BE2C (cell line): ENCODE measurements at regions not wholly inside any gene's neighbourhood (a gene's known extent, or its start where the extent isn't known, plus 50 kb on each side); places are given as distances from the start of the nearest gene placed in this dataset.
"Not testable (repeated sequence)": the region's sequence is repeated elsewhere in the genome, so short reads cannot be mapped to it uniquely, and the experiment has no call there.

Experiments used
- DNase-seq: peaks from one replicate; pipeline ENCODE4 v3.0.0-alpha.2; 2020
- H3K27me3 ChIP-seq: fragments of 250-450 bp; sonication (Bioruptor Pico); 2 replicates; pipeline ENCODE4 v1.5.1; 2020; ENCODE audit warnings: mild to moderate bottlenecking
- H3K36me3 ChIP-seq: fragments of 250-450 bp; sonication (Bioruptor Pico); 2 replicates; pipeline ENCODE4 v1.5.1; 2020; ENCODE audit warnings: mild to moderate bottlenecking
- H3K4me1 ChIP-seq: fragments of 250-450 bp; sonication (Bioruptor Pico); 2 replicates; pipeline ENCODE4 v1.5.1; 2020
- H3K4me3 ChIP-seq: 2 replicates; pipeline ENCODE4 v1.5.1; 2011; ENCODE audit warnings: low read depth, low read length
- H3K9me3 ChIP-seq: fragments of 250-450 bp; sonication (Bioruptor Pico); 2 replicates; pipeline ENCODE4 v1.5.1; 2020
- CTCF ChIP-seq: IDR thresholded peaks from 2 replicates; pipeline ENCODE4 v1.5.1; 2012; ENCODE audit warnings: mild to moderate bottlenecking, low read depth, low read length

GRCh38 chr6:137307163-137307854 lies 88.1 kb upstream of the IFNGR1 start:
- no peaks in the 10 kb centered on the region for H3K9me3 ChIP-seq
- no peaks in the 10 kb centered on the region for H3K27me3 ChIP-seq
- H3K4me1 ChIP-seq, result peaks cover 4% of the 10 kb centered on the region; the same call in 1 of the 2 replicates
- TF ChIP-seq CTCF, result no peak
- H3K36me3 ChIP-seq, result no peaks in the 10 kb centered on the region
- H3K4me3 ChIP-seq, result no peak overlapping the region
- no peak for DNase-seq

GRCh38 chr6:137305691-137306090 lies 86.5 kb upstream of the IFNGR1 start:
- Histone ChIP-seq H3K4me1 (peaks cover 4% of the 10 kb centered on the region; the same call in 1 of the 2 replicates), H3K27me3 (no peaks in the 10 kb centered on the region), H3K36me3 (no peaks in the 10 kb centered on the region), H3K4me3 (no peak overlapping the region), H3K9me3 (no peaks in the 10 kb centered on the region)
- no peak for TF ChIP-seq CTCF
- no peak for DNase-seq

GRCh38 chr6:137304020-137304780 lies 85.0 kb upstream of the IFNGR1 start:
- Histone ChIP-seq H3K27me3 (no peaks in the 10 kb centered on the region), H3K36me3 (no peaks in the 10 kb centered on the region), H3K9me3 (no peaks in the 10 kb centered on the region), H3K4me3 (no peak overlapping the region), H3K4me1 (peaks cover 2% of the 10 kb centered on the region; the same call in 1 of the 2 replicates)
- no peak for TF ChIP-seq CTCF
- DNase-seq, result no peak

GRCh38 chr6:137303441-137303840 lies 84.3 kb upstream of the IFNGR1 start:
- Histone ChIP-seq H3K36me3 (no peaks in the 10 kb centered on the region), H3K27me3 (no peaks in the 10 kb centered on the region), H3K9me3 (no peaks in the 10 kb centered on the region), H3K4me1 (no peaks in the 10 kb centered on the region), H3K4me3 (no peak overlapping the region)
- TF ChIP-seq CTCF, result no peak
- DNase-seq, result no peak

- Histone ChIP-seq H3K9me3 (no peaks in the 10 kb centered on the region), H3K4me3 (no peak overlapping the region), H3K27me3 (no peaks in the 10 kb centered on the region), H3K36me3 (no peaks in the 10 kb centered on the region), H3K4me1 (no peaks in the 10 kb centered on the region)
- DNase-seq, result no peak
- TF ChIP-seq CTCF, result no peak
These were observed 80.5 kb upstream of the IFNGR1 start for GRCh38 chr6:137299681-137300080.

GRCh38 chr6:137297887-137298286 lies 78.7 kb upstream of the IFNGR1 start:
- no peaks in the 10 kb centered on the region for H3K27me3 ChIP-seq
- H3K9me3 ChIP-seq, result no peaks in the 10 kb centered on the region
- no peak for TF ChIP-seq CTCF
- H3K4me1 ChIP-seq, result no peaks in the 10 kb centered on the region
- no peaks in the 10 kb centered on the region for H3K36me3 ChIP-seq
- H3K4me3 ChIP-seq, result no peak overlapping the region
- DNase-seq, result no peak

GRCh38 chr6:137292326-137292725 lies 73.1 kb upstream of the IFNGR1 start:
- H3K4me3 ChIP-seq, H3K4me1 ChIP-seq, H3K27me3 ChIP-seq, DNase-seq, H3K9me3 ChIP-seq, H3K36me3 ChIP-seq: not testable (repeated sequence)
